ENCODE measurements at regions not wholly inside any gene's neighbourhood (a gene's known extent, or its start where the extent isn't known, plus 50 kb on each side); places are given as distances from the start of the nearest gene placed in this dataset.
A peak's percentile ranks its signal among the peaks of the same experiment; 100 is the strongest.

- no peak for DNase-seq
These were observed 315.6 kb downstream of the LPIN1 start for GRCh38 chr2:12062053-12062395.

GRCh38 chr2:12063210-12063609 is 316.8 kb downstream of the LPIN1 start:
- DNase-seq: no peak

- DNase-seq: no peak
These were observed 317.7 kb downstream of the LPIN1 start for GRCh38 chr2:12064153-12064552.

- DNase-seq: no peak
These were observed 319.7 kb downstream of the LPIN1 start for GRCh38 chr2:12066116-12066515.

- no peak for DNase-seq
These were observed 320.6 kb downstream of the LPIN1 start for GRCh38 chr2:12066986-12067385.

- DNase-seq: no peak
These were observed 322.5 kb downstream of the LPIN1 start for GRCh38 chr2:12068796-12069538.

- DNase-seq: no peak
These were observed 323.7 kb downstream of the LPIN1 start for GRCh38 chr2:12070153-12070552.

- no peak for DNase-seq
These were observed 324.1 kb downstream of the LPIN1 start for GRCh38 chr2:12070581-12070980.

GRCh38 chr2:12071318-12071717 is 324.9 kb downstream of the LPIN1 start:
- DNase-seq: no peak

GRCh38 chr2:12073217-12073852 is 326.9 kb downstream of the LPIN1 start:
- no peak for DNase-seq

- DNase-seq: no peak
These were observed 327.9 kb downstream of the LPIN1 start for GRCh38 chr2:12074126-12074844.

GRCh38 chr2:12074845-12075217 is 328.4 kb downstream of the LPIN1 start:
- no peak for DNase-seq

- DNase-seq: no peak
These were observed 329.2 kb downstream of the LPIN1 start for GRCh38 chr2:12075603-12076002.

GRCh38 chr2:12076810-12077209 is 330.4 kb downstream of the LPIN1 start:
- peak; percentile 25 for DNase-seq

GRCh38 chr2:12080360-12080759 is 333.9 kb downstream of the LPIN1 start:
- DNase-seq: no peak

- no peak for DNase-seq
These were observed 335.2 kb downstream of the LPIN1 start for GRCh38 chr2:12081481-12082210.

GRCh38 chr2:12083081-12083581 is 336.7 kb downstream of the LPIN1 start:
- no peak for DNase-seq

GRCh38 chr2:12083713-12084419 is 337.4 kb downstream of the LPIN1 start:
- DNase-seq: no peak

GRCh38 chr2:12087175-12087574 is 340.7 kb downstream of the LPIN1 start:
- DNase-seq: no peak

- DNase-seq: no peak
These were observed 341.4 kb downstream of the LPIN1 start for GRCh38 chr2:12087671-12088380.

GRCh38 chr2:12089001-12089400 is 342.6 kb downstream of the LPIN1 start:
- no peak for DNase-seq

- DNase-seq: no peak
These were observed 343.1 kb downstream of the LPIN1 start for GRCh38 chr2:12089496-12089895.
